Heart right ventricle (tissue), 16 donors: ENCODE measurements at regions not wholly inside any gene's neighbourhood (a gene's known extent, or its start where the extent isn't known, plus 50 kb on each side); places are given as distances from the start of the nearest gene placed in this dataset.

Experiments
- ATAC-seq, 8 donors: fragments of 200-7000 bp; cut with Tn5 transposase; one replicate each; pipeline ENCODE4 v1.9.1; 2020; ENCODE audit warnings: mild to moderate bottlenecking in 8 of 8, moderate library complexity in 8 of 8, moderate number of reproducible peaks in 1 of 8
- DNase-seq, 2 donors: peaks; one replicate each; pipeline ENCODE4 v3.0.0-alpha.2; 2020
- H3K27ac ChIP-seq, 10 donors: fragments of 200-600 bp; sonication (generic) in 2 of 10; one replicate each; pipeline versions ENCODE4 v1.5.0 to v1.8.0; 2020 to 2022; ENCODE audit warnings: mild to moderate bottlenecking in 3 of 10
- H3K27me3 ChIP-seq, 7 donors: fragments of 200-600 bp; one replicate each; pipeline ENCODE4 v1.8.0; 2021 to 2022; ENCODE audit warnings: mild to moderate bottlenecking in 2 of 7
- H3K36me3 ChIP-seq, 9 donors: fragments of 200-600 bp; sonication (generic) in 1 of 9; one replicate each; pipeline versions ENCODE4 v1.5.0 to v1.8.0; 2020 to 2022; ENCODE audit warnings: mild to moderate bottlenecking in 2 of 9
- H3K4me1 ChIP-seq, 9 donors: fragments of 200-600 bp; sonication (generic) in 1 of 9; one replicate each; pipeline versions ENCODE4 v1.5.0 to v1.8.0; 2020 to 2022; ENCODE audit warnings: mild to moderate bottlenecking in 4 of 9
- H3K4me3 ChIP-seq, 10 donors: fragments of 200-600 bp; sonication (generic) in 2 of 10; one replicate each; pipeline versions ENCODE4 v1.5.0 to v1.8.0; 2020 to 2022; ENCODE audit warnings: mild to moderate bottlenecking in 7 of 10, moderate library complexity in 2 of 10
- H3K9me3 ChIP-seq, 11 donors: fragments of 200-600 bp in 10 of 11; sonication (generic) in 2 of 11; one replicate each; pipeline versions ENCODE4 v1.5.0 to v1.8.0; 2013 to 2022; ENCODE audit warnings: mild to moderate bottlenecking in 2 of 11, control low read depth in 1 of 11, moderate library complexity in 1 of 11
- WGBS, 2 donors: extraction: QIAGEN DNeasy Blood & Tissue Kit; methylation state at CpG; one replicate each; pipeline ENCODE4 v1.1.7; 2013; ENCODE audit warnings: inconsistent platforms in 1 of 2; 5-methylcytosine and 5-hydroxymethylcytosine counted together
- intact Hi-C, 10 donors: fragments of 100-400 bp; cut with DNase I; formaldehyde crosslinking; loops; one replicate each; pipeline versions ENCODE4 v1.11.1 to v1.14.2; 2022
- TF ChIP-seq, protein P1 (sequence below), 9 donors: fragments of 200-600 bp; sonication (generic) in 2 of 9; IDR thresholded peaks; one replicate each; pipeline versions ENCODE4 v1.5.0 to v1.8.0; 2021 to 2022; ENCODE audit warnings: antibody characterized with exemption in 9 of 9, mild to moderate bottlenecking in 5 of 9, moderate library complexity in 1 of 9
- donor health status: Arrhythmogenic right ventricular cardiomyopathy.
- donor health status: ischemic (EF 13 %, LVEDD 7.1; RV severe dilation, severe dysfunction).
- donor health status: healthy with polysubstance abuse.
- donor health status: DM: no; HTN: yes; CAD: no.
- donor health status: DM: no; HTN: no; CAD: no.
- donor health status: ischemic (EF 25% LVEDD 6.9; RV normal size, moderate dysfunction).
- donor health status: ischemic (EF 25% LVEDD 5.7; RV mildly dilated, moderate dysfunction).
- donor health status: healthy.
- donor health status: DM: yes; HTN: yes; CAD: no.
- donor health status: Ischemic cardiomyopathy.
- donor health status: ischemic (EF 35%, LVEDD 5.7; RV mildly dilated, moderate dysfunction).
- donor health status: nonischemic (EF 11% LVEDD 7.7; RV severe dilation, severe dysfunction).
- donor health status: DM: yes; HTN: yes; CAD: no.
- donor health status: PGD.
- donor health status: ischemic (EF 29% LVEDD 5.4; RV normal size, mild dysfunction).
- donor health status: nonischemic (EF 23%, LVEDD 6.1; RV moderate dilation, normal function).

- WGBS, 2 donors: 95 to 97% methylated on average over 1 of the region's 1 CpG
- intact Hi-C loops: loop anchor here in 2 of 10 donors (1.0 to 10.0 kb wide), 3 partner anchors 58 to 826 kb away; no protein-coding TSS in a partner anchor
- Histone ChIP-seq H3K9me3 (no peaks in the 10 kb centered on the region), H3K36me3 (no peaks in the 10 kb centered on the region), H3K4me1 (peaks cover 0 to 7% (median 4%) of the 10 kb centered on the region in 9 donors), H3K27ac (no peak overlapping the region), H3K4me3 (no peak overlapping the region), H3K27me3 (no peaks in the 10 kb centered on the region)
- ATAC-seq (no peak), DNase-seq (no peak)
- TF ChIP-seq, protein P1, sequence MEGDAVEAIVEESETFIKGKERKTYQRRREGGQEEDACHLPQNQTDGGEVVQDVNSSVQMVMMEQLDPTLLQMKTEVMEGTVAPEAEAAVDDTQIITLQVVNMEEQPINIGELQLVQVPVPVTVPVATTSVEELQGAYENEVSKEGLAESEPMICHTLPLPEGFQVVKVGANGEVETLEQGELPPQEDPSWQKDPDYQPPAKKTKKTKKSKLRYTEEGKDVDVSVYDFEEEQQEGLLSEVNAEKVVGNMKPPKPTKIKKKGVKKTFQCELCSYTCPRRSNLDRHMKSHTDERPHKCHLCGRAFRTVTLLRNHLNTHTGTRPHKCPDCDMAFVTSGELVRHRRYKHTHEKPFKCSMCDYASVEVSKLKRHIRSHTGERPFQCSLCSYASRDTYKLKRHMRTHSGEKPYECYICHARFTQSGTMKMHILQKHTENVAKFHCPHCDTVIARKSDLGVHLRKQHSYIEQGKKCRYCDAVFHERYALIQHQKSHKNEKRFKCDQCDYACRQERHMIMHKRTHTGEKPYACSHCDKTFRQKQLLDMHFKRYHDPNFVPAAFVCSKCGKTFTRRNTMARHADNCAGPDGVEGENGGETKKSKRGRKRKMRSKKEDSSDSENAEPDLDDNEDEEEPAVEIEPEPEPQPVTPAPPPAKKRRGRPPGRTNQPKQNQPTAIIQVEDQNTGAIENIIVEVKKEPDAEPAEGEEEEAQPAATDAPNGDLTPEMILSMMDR (IDR thresholded peaks at IDR 0.05): no peak
These were observed 58.5 kb upstream of the PJA2 start for GRCh38 chr5:109468288-109468676.

DNA sequence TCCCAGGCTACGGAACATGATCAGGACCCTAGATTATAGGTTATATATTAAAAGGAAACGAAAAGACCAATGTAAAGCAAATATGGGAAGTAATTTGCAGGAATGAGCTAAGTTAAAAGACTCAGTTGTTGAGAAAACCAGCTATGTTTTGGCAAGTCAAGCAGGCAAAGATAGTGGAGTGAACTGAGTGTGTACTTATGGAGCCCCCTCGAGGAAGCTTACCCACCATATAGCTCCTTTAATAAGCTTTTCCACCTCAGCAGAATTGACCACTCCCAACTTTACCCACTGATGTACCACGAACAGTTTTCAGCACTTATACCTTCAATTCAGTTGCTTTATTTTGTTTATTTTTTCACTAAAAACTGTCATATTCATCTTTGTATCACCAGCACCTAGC lies 57.3 kb upstream of the PJA2 start:
- H3K4me1 ChIP-seq: peaks cover 0 to 7% (median 4%) of the 10 kb centered on the region in 9 donors
- H3K27me3 ChIP-seq: no peaks in the 10 kb centered on the region
- TF ChIP-seq, protein P1 (IDR thresholded peaks at IDR 0.05): no peak
- peaks cover 0 to 4% (median 0%) of the 10 kb centered on the region in 11 donors for H3K9me3 ChIP-seq
- WGBS, 2 donors: 87 to 88% methylated on average over 4 of the region's 4 CpGs
- H3K36me3 ChIP-seq: no peaks in the 10 kb centered on the region
- no peak overlapping the region for H3K27ac ChIP-seq
- intact Hi-C loops: loop anchor here in 2 of 10 donors (5.0 to 10.0 kb wide), 2 partner anchors 782 to 825 kb away; no protein-coding TSS in a partner anchor
- DNase-seq: no peak
- no peak for ATAC-seq
- no peak overlapping the region for H3K4me3 ChIP-seq
